ENCODE measurements at regions not wholly inside any gene's neighbourhood (a gene's known extent, or its start where the extent isn't known, plus 50 kb on each side); places are given as distances from the start of the nearest gene placed in this dataset.

DNA sequence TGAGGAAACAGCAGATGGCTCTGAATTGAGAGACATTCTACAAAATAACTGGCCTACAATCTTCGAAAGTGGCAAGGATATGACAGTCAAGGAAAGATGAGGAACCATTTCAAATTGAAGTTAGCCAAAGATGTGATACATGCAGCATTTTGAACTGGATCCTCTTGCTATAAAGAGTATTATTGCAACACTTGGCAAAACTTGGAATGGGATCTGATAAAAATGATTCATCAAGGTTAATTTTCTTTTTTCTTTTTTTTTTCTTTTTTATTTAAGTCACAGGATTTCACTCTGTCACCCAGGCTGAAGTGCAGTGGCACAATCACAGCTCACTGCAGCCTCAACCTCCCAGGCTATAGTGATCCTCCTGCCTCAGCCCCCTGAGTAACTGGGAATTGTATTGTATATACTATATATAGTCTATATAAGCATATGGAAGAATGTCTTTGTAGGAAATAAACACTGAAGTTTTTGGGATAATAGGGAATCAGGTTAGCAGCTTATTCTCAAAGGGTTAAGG, 49.8 kb upstream of the GJA8 start:
- DNase-seq = no peak

Data from suppressor macrophage (primary cell).